IMR-90 (cell line): ENCODE measurements at regions not wholly inside any gene's neighbourhood (a gene's known extent, or its start where the extent isn't known, plus 50 kb on each side); places are given as distances from the start of the nearest gene placed in this dataset.
A peak's percentile ranks its signal among the peaks of the same experiment; 100 is the strongest.

Source experiments
- ATAC-seq: fragments of 200-7000 bp; cut with Tn5 transposase; 2 replicates; pipeline ENCODE4 v1.9.1; 2020; ENCODE audit warnings: low read depth, mild to moderate bottlenecking, moderate library complexity
- BruUV-seq: library from RNA; stranded (reverse); fragments of 400-500 nt; replicated peaks from 2 replicates; lab custom pipeline; 2021; lab: Mats Ljungman, UMichigan
- CTCF ChIA-PET: fragments of 300-600 bp; formaldehyde crosslinking; extraction: SDS; loops from one replicate; lab custom pipeline; 2021; ENCODE audit warnings: antibody characterized with exemption; lab: Yijun Ruan, JAX
- POLR2A ChIA-PET: fragments of 300-600 bp; sonication (Branson Sonifier 250); formaldehyde crosslinking; loops from one replicate; lab custom pipeline; 2022; ENCODE audit warnings: antibody characterized with exemption; ENCODE audit not compliant: unreplicated experiment; lab: Charles Lee
- DNase-seq: peaks from one replicate; pipeline ENCODE4 v3.0.0; 2013
- H2AFZ ChIP-seq: replicated peaks from 2 replicates; pipeline ENCODE3; 2013; ENCODE audit warnings: low read length, mild to moderate bottlenecking; ENCODE audit not compliant: poor library complexity
- H2AK5ac ChIP-seq: 2 replicates; pipeline ENCODE4 v1.6.1; 2013; ENCODE audit warnings: low read depth, low read length, inconsistent platforms
- H2AK9ac ChIP-seq: replicated peaks from 2 replicates; pipeline ENCODE3; 2013; ENCODE audit warnings: mild to moderate bottlenecking, low read depth, low read length, moderate library complexity; ENCODE audit not compliant: poor library complexity
- H2BK120ac ChIP-seq: 2 replicates; pipeline ENCODE4 v1.6.1; 2013; ENCODE audit warnings: low read depth, low read length, inconsistent platforms
- H2BK15ac ChIP-seq: 3 replicates; pipeline ENCODE4 v1.6.1; 2013; ENCODE audit warnings: low read depth, low read length, inconsistent platforms
- H2BK20ac ChIP-seq: 2 replicates; pipeline ENCODE4 v1.6.1; 2013; ENCODE audit warnings: low read depth, mild to moderate bottlenecking, inconsistent platforms, low read length, moderate library complexity
- H2BK5ac ChIP-seq: 2 replicates; pipeline ENCODE4 v1.6.1; 2013; ENCODE audit warnings: mild to moderate bottlenecking, low read depth, low read length, inconsistent platforms; ENCODE audit not compliant: poor library complexity, severe bottlenecking
- H3K14ac ChIP-seq: replicated peaks from 2 replicates; pipeline ENCODE4 v1.6.1; 2013; ENCODE audit warnings: low read depth, low read length, inconsistent platforms
- H3K18ac ChIP-seq: 2 replicates; pipeline ENCODE4 v1.6.1; 2013; ENCODE audit warnings: low read depth, low read length, control low read depth
- H3K23ac ChIP-seq: 2 replicates; pipeline ENCODE4 v1.6.1; 2013; ENCODE audit warnings: low read depth, low read length, inconsistent platforms
- H3K27ac ChIP-seq: 2 replicates; pipeline ENCODE4 v1.5.1; 2013; ENCODE audit warnings: mild to moderate bottlenecking, control low read depth, low read length; ENCODE audit not compliant: insufficient read depth
- H3K27me3 ChIP-seq: 2 replicates; pipeline ENCODE4 v1.6.1; 2013; ENCODE audit warnings: low read length; ENCODE audit not compliant: control insufficient read depth, insufficient read depth
- H3K36me3 ChIP-seq: 2 replicates; pipeline ENCODE4 v1.6.1; 2013; ENCODE audit warnings: low read length, mixed read lengths; ENCODE audit not compliant: control insufficient read depth, insufficient read depth
- H3K4ac ChIP-seq: 2 replicates; pipeline ENCODE4 v1.6.1; 2013; ENCODE audit warnings: low read depth, low read length, inconsistent platforms
- H3K4me1 ChIP-seq: 2 replicates; pipeline ENCODE4 v1.6.1; 2013; ENCODE audit warnings: low read length, mixed read lengths; ENCODE audit not compliant: control insufficient read depth, insufficient read depth
- H3K4me2 ChIP-seq: 2 replicates; pipeline ENCODE4 v1.6.1; 2013; ENCODE audit warnings: low read depth, mild to moderate bottlenecking, control low read depth, low read length, moderate library complexity
- H3K4me3 ChIP-seq: 2 replicates; pipeline ENCODE4 v1.5.1; 2013; ENCODE audit warnings: low read depth, mild to moderate bottlenecking, control low read depth, low read length, moderate library complexity; ENCODE audit not compliant: insufficient read depth
- H3K56ac ChIP-seq: 2 replicates; pipeline ENCODE4 v1.6.1; 2013; ENCODE audit warnings: low read length, inconsistent platforms; ENCODE audit not compliant: insufficient read depth; ENCODE audit errors: extremely low read depth
- H3K79me1 ChIP-seq, 2 experiments: 2 replicates each; pipeline ENCODE4 v1.6.1; 2013; ENCODE audit warnings: low read length in 2 of 2, inconsistent platforms in 1 of 2, low read depth in 1 of 2
- H3K9ac ChIP-seq: 2 replicates; pipeline ENCODE4 v1.6.1; 2013; ENCODE audit warnings: low read depth, low read length, control low read depth
- H3K9me1 ChIP-seq: 2 replicates; pipeline ENCODE4 v1.6.1; 2013; ENCODE audit warnings: low read length, inconsistent platforms; ENCODE audit not compliant: insufficient read depth
- H3K9me3 ChIP-seq: 2 replicates; pipeline ENCODE4 v1.6.1; 2013; ENCODE audit warnings: low read length; ENCODE audit not compliant: control insufficient read depth, insufficient read depth
- H4K20me1 ChIP-seq: 2 replicates; pipeline ENCODE4 v1.6.1; 2013; ENCODE audit warnings: low read length, inconsistent platforms; ENCODE audit not compliant: insufficient read depth
- H4K5ac ChIP-seq: 2 replicates; pipeline ENCODE4 v1.6.1; 2013; ENCODE audit warnings: mild to moderate bottlenecking, low read depth, low read length, control low read depth
- H4K8ac ChIP-seq, 2 experiments: 2 replicates each; pipeline ENCODE4 v1.6.1; 2013; ENCODE audit warnings: low read depth in 2 of 2, low read length in 2 of 2, control low read depth in 1 of 2, inconsistent platforms in 1 of 2
- H4K91ac ChIP-seq: 2 replicates; pipeline ENCODE4 v1.6.1; 2013; ENCODE audit warnings: low read depth, low read length, inconsistent platforms; ENCODE audit not compliant: insufficient read depth
- BHLHE40 ChIP-seq: fragments of 150-350 bp; IDR thresholded peaks from 2 replicates; pipeline ENCODE4 v1.6.1; 2016; ENCODE audit warnings: mild to moderate bottlenecking, low read depth, low read length
- CEBPB ChIP-seq: IDR thresholded peaks from 2 replicates; pipeline ENCODE4 v1.6.1; 2012; ENCODE audit warnings: low read depth, low read length, improper control_type of control experiment
- CHD1 ChIP-seq: IDR thresholded peaks from 2 replicates; pipeline ENCODE4 v1.6.1; 2012; ENCODE audit warnings: low read depth, low read length, improper control_type of control experiment
- ELK1 ChIP-seq: fragments of 150-350 bp; IDR thresholded peaks from 2 replicates; pipeline ENCODE4 v1.6.1; 2016; ENCODE audit warnings: low read depth, mild to moderate bottlenecking, low read length, moderate library complexity, borderline replicate concordance
- FOS ChIP-seq: fragments of 150-350 bp; IDR thresholded peaks from 2 replicates; pipeline ENCODE4 v1.6.1; 2016; ENCODE audit warnings: low read depth, low read length
- MAFK ChIP-seq: IDR thresholded peaks from 2 replicates; pipeline ENCODE4 v1.6.1; 2012; ENCODE audit warnings: low read depth, low read length, improper control_type of control experiment
- MAZ ChIP-seq: IDR thresholded peaks from 2 replicates; pipeline ENCODE4 v1.6.1; 2012; ENCODE audit warnings: low read depth, mild to moderate bottlenecking, low read length, improper control_type of control experiment, moderate library complexity, borderline replicate concordance
- MXI1 ChIP-seq: IDR thresholded peaks from 2 replicates; pipeline ENCODE4 v1.6.1; 2012; ENCODE audit warnings: low read depth, mild to moderate bottlenecking, low read length, moderate library complexity, borderline replicate concordance
- NFE2L2 ChIP-seq: fragments of 150-350 bp; IDR thresholded peaks from 2 replicates; pipeline ENCODE4 v1.6.1; 2016; ENCODE audit warnings: low read depth, mild to moderate bottlenecking, low read length
- POLR2A ChIP-seq: IDR thresholded peaks from 2 replicates; pipeline ENCODE4 v1.6.1; 2012; ENCODE audit warnings: mild to moderate bottlenecking, low read depth, low read length
- RAD21 ChIP-seq: IDR thresholded peaks from 2 replicates; pipeline ENCODE4 v1.6.1; 2012; ENCODE audit warnings: low read length, improper control_type of control experiment
- RCOR1 ChIP-seq: IDR thresholded peaks from 2 replicates; pipeline ENCODE4 v1.6.1; 2012; ENCODE audit warnings: mild to moderate bottlenecking, low read length, improper control_type of control experiment; ENCODE audit not compliant: insufficient replicate concordance
- RFX5 ChIP-seq: IDR thresholded peaks from 2 replicates; pipeline ENCODE4 v1.8.0; 2012; ENCODE audit warnings: low read depth, mild to moderate bottlenecking, low read length, moderate library complexity
- SMC3 ChIP-seq: fragments of 150-350 bp; IDR thresholded peaks from 2 replicates; pipeline ENCODE4 v1.6.1; 2016; ENCODE audit warnings: low read depth, mild to moderate bottlenecking, antibody characterized with exemption, low read length, moderate library complexity
- WGBS, 2 experiments: methylation state at CpG; one replicate each; pipeline versions ENCODE4 v1.1.5 to v1.1.7; 2013; ENCODE audit warnings: missing lambda C conversion rate in 2 of 2; ENCODE audit not compliant: insufficient read length in 1 of 2; ENCODE audit errors: extremely low coverage in 2 of 2; 5-methylcytosine and 5-hydroxymethylcytosine counted together
- dilution Hi-C: fragments of 300-500 bp; cut with HindIII; formaldehyde crosslinking; loops from one replicate; pipeline ENCODE4 v1.14.3; 2018; ENCODE audit warnings: low sequenced_read_pairs; ENCODE audit not compliant: unreplicated experiment
- in situ Hi-C: fragments of 300-500 bp; cut with MboI; formaldehyde crosslinking; loops from 3 replicates; pipeline ENCODE4 v1.14.3; 2019; ENCODE audit warnings: low sequenced_read_pairs, inconsistent platforms, mixed read lengths
- intact Hi-C: fragments of 100-400 bp; cut with micrococcal nuclease; formaldehyde crosslinking; loops from 2 replicates; pipeline ENCODE4 v1.10.0; 2022
- TF ChIP-seq, protein P1 (sequence below): conservative IDR thresholded peaks from 2 replicates; pipeline ENCODE4 v1.5.1; 2012; ENCODE audit warnings: mild to moderate bottlenecking, low read depth, low read length, improper control_type of control experiment
- TF ChIP-seq, protein P2 (sequence below): fragments of 150-350 bp; IDR thresholded peaks from 2 replicates; pipeline ENCODE4 v1.6.1; 2017; ENCODE audit warnings: mild to moderate bottlenecking, antibody characterized with exemption, low read length, low read depth

DNA sequence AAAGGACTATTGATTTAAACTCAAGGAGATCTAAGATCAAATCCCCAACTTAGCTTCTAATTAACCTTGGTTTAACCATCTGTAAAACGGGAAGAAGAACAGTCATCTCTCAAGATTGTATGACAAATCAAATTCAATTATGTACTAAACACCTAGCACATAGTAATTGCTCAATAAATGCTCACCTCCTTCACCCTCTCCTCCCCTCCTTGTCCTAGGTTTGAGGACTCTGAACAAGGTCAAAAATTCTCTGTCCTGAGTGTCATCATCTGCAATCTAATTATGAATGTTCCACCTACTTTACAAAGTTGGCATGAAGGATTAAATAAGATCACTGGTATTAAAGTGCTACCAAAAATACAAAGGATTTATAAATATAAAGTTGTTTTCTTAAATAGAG lies 320.1 kb upstream of the PPARGC1A start:
- peak overlapping the region; percentile 2; the same call in 1 of the 2 replicates for H3K27ac ChIP-seq
- peak overlapping the region; percentile 59 for H2BK120ac ChIP-seq
- H3K4me1 ChIP-seq = peaks cover 10% of the 10 kb centered on the region
- no peak overlapping the region for H2BK5ac ChIP-seq
- H3K9ac ChIP-seq = no peak overlapping the region
- DNase-seq (no peak), ATAC-seq (no peak)
- peak overlapping the region; percentile 66; the same call in 1 of the 2 replicates for H2AK5ac ChIP-seq
- TF ChIP-seq BHLHE40 = no peak
- no peak for TF ChIP-seq RFX5
- TF ChIP-seq FOS = no peak
- no peak for TF ChIP-seq MAFK
- TF ChIP-seq, protein P1, sequence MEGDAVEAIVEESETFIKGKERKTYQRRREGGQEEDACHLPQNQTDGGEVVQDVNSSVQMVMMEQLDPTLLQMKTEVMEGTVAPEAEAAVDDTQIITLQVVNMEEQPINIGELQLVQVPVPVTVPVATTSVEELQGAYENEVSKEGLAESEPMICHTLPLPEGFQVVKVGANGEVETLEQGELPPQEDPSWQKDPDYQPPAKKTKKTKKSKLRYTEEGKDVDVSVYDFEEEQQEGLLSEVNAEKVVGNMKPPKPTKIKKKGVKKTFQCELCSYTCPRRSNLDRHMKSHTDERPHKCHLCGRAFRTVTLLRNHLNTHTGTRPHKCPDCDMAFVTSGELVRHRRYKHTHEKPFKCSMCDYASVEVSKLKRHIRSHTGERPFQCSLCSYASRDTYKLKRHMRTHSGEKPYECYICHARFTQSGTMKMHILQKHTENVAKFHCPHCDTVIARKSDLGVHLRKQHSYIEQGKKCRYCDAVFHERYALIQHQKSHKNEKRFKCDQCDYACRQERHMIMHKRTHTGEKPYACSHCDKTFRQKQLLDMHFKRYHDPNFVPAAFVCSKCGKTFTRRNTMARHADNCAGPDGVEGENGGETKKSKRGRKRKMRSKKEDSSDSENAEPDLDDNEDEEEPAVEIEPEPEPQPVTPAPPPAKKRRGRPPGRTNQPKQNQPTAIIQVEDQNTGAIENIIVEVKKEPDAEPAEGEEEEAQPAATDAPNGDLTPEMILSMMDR = no peak
- TF ChIP-seq CEBPB = no peak
- no peak for TF ChIP-seq RCOR1
- TF ChIP-seq MXI1 = no peak
- no peak for TF ChIP-seq NFE2L2
- TF ChIP-seq POLR2A = no peak
- TF ChIP-seq ELK1 = no peak
- TF ChIP-seq, protein P2, sequence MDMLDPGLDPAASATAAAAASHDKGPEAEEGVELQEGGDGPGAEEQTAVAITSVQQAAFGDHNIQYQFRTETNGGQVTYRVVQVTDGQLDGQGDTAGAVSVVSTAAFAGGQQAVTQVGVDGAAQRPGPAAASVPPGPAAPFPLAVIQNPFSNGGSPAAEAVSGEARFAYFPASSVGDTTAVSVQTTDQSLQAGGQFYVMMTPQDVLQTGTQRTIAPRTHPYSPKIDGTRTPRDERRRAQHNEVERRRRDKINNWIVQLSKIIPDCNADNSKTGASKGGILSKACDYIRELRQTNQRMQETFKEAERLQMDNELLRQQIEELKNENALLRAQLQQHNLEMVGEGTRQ = no peak
- TF ChIP-seq MAZ = no peak
- no peak for TF ChIP-seq SMC3
- TF ChIP-seq RAD21 = no peak
- TF ChIP-seq CHD1 = no peak
- no peaks in the 10 kb centered on the region for H3K79me1 ChIP-seq
- intact Hi-C loops = loop anchor here (1.0 to 5.0 kb wide), 2 partner anchors 103 to 169 kb away; no protein-coding TSS in a partner anchor
- no peak overlapping the region for H2AK9ac ChIP-seq
- ChIA-PET CTCF (interaction anchor here (0.6 kb wide), 1 partner anchor 21 kb away, joined by 6 read pairs; no protein-coding TSS in a partner anchor), POLR2A (no interaction called here)
- no peak overlapping the region for H2AFZ ChIP-seq
- H3K23ac ChIP-seq = 0 out of 2 replicates have a peak overlapping the region, but pooled peaks have one; percentile 60
- H3K56ac ChIP-seq = 0 out of 2 replicates have a peak overlapping the region, but pooled peaks have one; percentile 32
- no peak overlapping the region for H3K14ac ChIP-seq
- H3K4me2 ChIP-seq = no peak overlapping the region
- peak overlapping the region; percentile 86; the same call in 1 of the 2 replicates for H3K18ac ChIP-seq
- H4K8ac ChIP-seq = peak overlapping the region in 1 of 2 experiments; percentile 65; a peak in 1 of 4 replicates
- H2BK20ac ChIP-seq = peak overlapping the region; percentile 82; the same call in 1 of the 2 replicates
- dilution Hi-C loops = no loop called here
- H3K9me3 ChIP-seq = no peaks in the 10 kb centered on the region
- H3K27me3 ChIP-seq = no peaks in the 10 kb centered on the region
- no peaks in the 10 kb centered on the region for H3K9me1 ChIP-seq
- H4K91ac ChIP-seq = no peak overlapping the region
- no peak overlapping the region for H3K4me3 ChIP-seq
- H2BK15ac ChIP-seq = peak overlapping the region; percentile 73; the same call in 1 of the 3 replicates
- no peaks in the 10 kb centered on the region for H3K36me3 ChIP-seq
- WGBS, 2 experiments = 50% methylated on average over 1 of the region's 1 CpG; no CpG with 5 or more reads in 1 of the 2 experiments
- no TSS peak for BruUV-seq
- H3K4ac ChIP-seq = peak overlapping the region; percentile 43; the same call in 1 of the 2 replicates
- in situ Hi-C loops = no loop called here
- H4K20me1 ChIP-seq = no peaks in the 10 kb centered on the region
- H4K5ac ChIP-seq = peak overlapping the region; percentile 64; the same call in 1 of the 2 replicates
